Activated naive CD8-positive, alpha-beta T cell treated with anti-CD3 and anti-CD28 coated beads, Interleukin-2, amount 50 U/mL, for 24 hours (primary cell): ENCODE measurements at regions not wholly inside any gene's neighbourhood (a gene's known extent, or its start where the extent isn't known, plus 50 kb on each side); places are given as distances from the start of the nearest gene placed in this dataset.

ENCODE experiments used
- ATAC-seq: fragments of 150-1000 bp; cut with Tn5 transposase; one replicate; pipeline ENCODE4 v1.10.0; 2021
- DNase-seq: peaks from one replicate; pipeline ENCODE4 v3.0.0; 2021
- H3K27ac Mint-ChIP-seq: one replicate; pipeline ENCODE4 v1.8.0; 2021; ENCODE audit warnings: mild to moderate bottlenecking, mixed read lengths
- H3K27me3 Mint-ChIP-seq: one replicate; pipeline ENCODE4 v1.8.0; 2021; ENCODE audit warnings: mixed read lengths
- H3K36me3 Mint-ChIP-seq: one replicate; pipeline ENCODE4 v1.8.0; 2021; ENCODE audit warnings: low read depth, mixed read lengths
- H3K4me1 Mint-ChIP-seq: one replicate; pipeline ENCODE4 v1.8.0; 2021; ENCODE audit warnings: mixed read lengths
- H3K4me3 Mint-ChIP-seq: one replicate; pipeline ENCODE4 v1.8.0; 2021; ENCODE audit warnings: mild to moderate bottlenecking, moderate library complexity, mixed read lengths
- H3K9me3 Mint-ChIP-seq: one replicate; pipeline ENCODE4 v1.8.0; 2021; ENCODE audit warnings: mixed read lengths

- no peaks in the 10 kb centered on the region for H3K36me3 Mint-ChIP-seq
- no peaks in the 10 kb centered on the region for H3K9me3 Mint-ChIP-seq
- no peak overlapping the region for H3K27ac Mint-ChIP-seq
- ATAC-seq = no peak
- H3K4me1 Mint-ChIP-seq = peaks cover 6% of the 10 kb centered on the region
- no peaks in the 10 kb centered on the region for H3K27me3 Mint-ChIP-seq
- no peak for DNase-seq
- H3K4me3 Mint-ChIP-seq = no peak overlapping the region
Measured at GRCh38 chr9:129379181-129379836, 201.2 kb upstream of the IER5L start.

- H3K4me1 Mint-ChIP-seq = no peaks in the 10 kb centered on the region
- H3K36me3 Mint-ChIP-seq = no peaks in the 10 kb centered on the region
- no peak overlapping the region for H3K4me3 Mint-ChIP-seq
- no peak for ATAC-seq
- DNase-seq = no peak
- H3K27ac Mint-ChIP-seq = no peak overlapping the region
- H3K9me3 Mint-ChIP-seq = no peaks in the 10 kb centered on the region
- H3K27me3 Mint-ChIP-seq = no peaks in the 10 kb centered on the region
Measured at GRCh38 chr9:129377931-129378661, 200.0 kb upstream of the IER5L start.

- Mint-ChIP-seq H3K4me1 (no peaks in the 10 kb centered on the region), H3K9me3 (no peaks in the 10 kb centered on the region), H3K27ac (no peak overlapping the region), H3K4me3 (no peak overlapping the region), H3K27me3 (no peaks in the 10 kb centered on the region), H3K36me3 (no peaks in the 10 kb centered on the region)
- ATAC-seq (no peak), DNase-seq (no peak)
Measured at GRCh38 chr9:129377181-129377580, 199.1 kb upstream of the IER5L start.

- no peak for ATAC-seq
- H3K27ac Mint-ChIP-seq = no peak overlapping the region
Measured at GRCh38 chr9:129375845-129376244, 197.8 kb upstream of the IER5L start.

GRCh38 chr9:129374651-129375050 lies 196.6 kb upstream of the IER5L start:
- H3K27ac Mint-ChIP-seq = no peak overlapping the region
- no peaks in the 10 kb centered on the region for H3K4me1 Mint-ChIP-seq
- H3K27me3 Mint-ChIP-seq = no peaks in the 10 kb centered on the region
- H3K9me3 Mint-ChIP-seq = peaks cover 9% of the 10 kb centered on the region
- DNase-seq (no peak), ATAC-seq (no peak)
- no peaks in the 10 kb centered on the region for H3K36me3 Mint-ChIP-seq
- no peak overlapping the region for H3K4me3 Mint-ChIP-seq

More at GRCh38 chr9:129375845-129376244, 197.8 kb upstream of the IER5L start:
- no peak overlapping the region for H3K4me3 Mint-ChIP-seq
- H3K9me3 Mint-ChIP-seq = no peaks in the 10 kb centered on the region
- no peaks in the 10 kb centered on the region for H3K4me1 Mint-ChIP-seq
- H3K36me3 Mint-ChIP-seq = no peaks in the 10 kb centered on the region
- no peak for DNase-seq
- H3K27me3 Mint-ChIP-seq = no peaks in the 10 kb centered on the region

- DNase-seq = no peak
- no peaks in the 10 kb centered on the region for H3K36me3 Mint-ChIP-seq
- no peaks in the 10 kb centered on the region for H3K4me1 Mint-ChIP-seq
- H3K27me3 Mint-ChIP-seq = no peaks in the 10 kb centered on the region
- H3K27ac Mint-ChIP-seq = no peak overlapping the region
- no peak for ATAC-seq
- H3K9me3 Mint-ChIP-seq = peaks cover 9% of the 10 kb centered on the region
- H3K4me3 Mint-ChIP-seq = no peak overlapping the region
Measured at GRCh38 chr9:129374231-129374630, 196.2 kb upstream of the IER5L start.

- Mint-ChIP-seq H3K4me3 (no peak overlapping the region), H3K4me1 (no peaks in the 10 kb centered on the region), H3K36me3 (no peaks in the 10 kb centered on the region), H3K27ac (no peak overlapping the region), H3K9me3 (peaks cover 9% of the 10 kb centered on the region), H3K27me3 (no peaks in the 10 kb centered on the region)
- DNase-seq (no peak), ATAC-seq (no peak)
Measured at GRCh38 chr9:129373361-129373760, 195.3 kb upstream of the IER5L start.

GRCh38 chr9:129370770-129371169 lies 192.7 kb upstream of the IER5L start:
- peaks cover 9% of the 10 kb centered on the region for H3K9me3 Mint-ChIP-seq
- DNase-seq = no peak
- H3K4me3 Mint-ChIP-seq = no peak overlapping the region
- H3K36me3 Mint-ChIP-seq = no peaks in the 10 kb centered on the region
- ATAC-seq = no peak
- no peak overlapping the region for H3K27ac Mint-ChIP-seq
- H3K27me3 Mint-ChIP-seq = no peaks in the 10 kb centered on the region
- H3K4me1 Mint-ChIP-seq = no peaks in the 10 kb centered on the region

GRCh38 chr9:129368444-129368978 lies 190.4 kb upstream of the IER5L start:
- H3K4me3 Mint-ChIP-seq = no peak overlapping the region
- no peak for DNase-seq
- no peak for ATAC-seq
- H3K27me3 Mint-ChIP-seq = no peaks in the 10 kb centered on the region
- peaks cover 9% of the 10 kb centered on the region for H3K9me3 Mint-ChIP-seq
- H3K4me1 Mint-ChIP-seq = no peaks in the 10 kb centered on the region
- no peaks in the 10 kb centered on the region for H3K36me3 Mint-ChIP-seq
- no peak overlapping the region for H3K27ac Mint-ChIP-seq

- Mint-ChIP-seq H3K4me3 (no peak overlapping the region), H3K4me1 (no peaks in the 10 kb centered on the region), H3K27me3 (no peaks in the 10 kb centered on the region), H3K36me3 (no peaks in the 10 kb centered on the region), H3K27ac (no peak overlapping the region), H3K9me3 (peaks cover 9% of the 10 kb centered on the region)
- ATAC-seq (no peak), DNase-seq (no peak)
Measured at GRCh38 chr9:129367287-129367686, 189.2 kb upstream of the IER5L start.

- Mint-ChIP-seq H3K9me3 (peaks cover 3% of the 10 kb centered on the region), H3K4me3 (no peak overlapping the region), H3K27ac (no peak overlapping the region), H3K27me3 (no peaks in the 10 kb centered on the region), H3K4me1 (no peaks in the 10 kb centered on the region), H3K36me3 (no peaks in the 10 kb centered on the region)
- DNase-seq (no peak), ATAC-seq (no peak)
Measured at GRCh38 chr9:129365196-129365595, 187.1 kb upstream of the IER5L start.

GRCh38 chr9:129363216-129363873 lies 185.3 kb upstream of the IER5L start:
- ATAC-seq = no peak
- no peaks in the 10 kb centered on the region for H3K27me3 Mint-ChIP-seq
- no peak for DNase-seq
- no peak overlapping the region for H3K4me3 Mint-ChIP-seq
- H3K36me3 Mint-ChIP-seq = no peaks in the 10 kb centered on the region
- H3K9me3 Mint-ChIP-seq = no peaks in the 10 kb centered on the region
- no peak overlapping the region for H3K27ac Mint-ChIP-seq
- H3K4me1 Mint-ChIP-seq = no peaks in the 10 kb centered on the region

GRCh38 chr9:129362287-129363000 lies 184.4 kb upstream of the IER5L start:
- no peak for ATAC-seq
- DNase-seq = no peak

GRCh38 chr9:129361196-129361595 lies 183.1 kb upstream of the IER5L start:
- H3K36me3 Mint-ChIP-seq = no peaks in the 10 kb centered on the region
- no peaks in the 10 kb centered on the region for H3K9me3 Mint-ChIP-seq
- H3K27me3 Mint-ChIP-seq = no peaks in the 10 kb centered on the region
- DNase-seq = no peak
- H3K4me1 Mint-ChIP-seq = no peaks in the 10 kb centered on the region
- no peak overlapping the region for H3K27ac Mint-ChIP-seq
- H3K4me3 Mint-ChIP-seq = no peak overlapping the region
- ATAC-seq = no peak

More at GRCh38 chr9:129362287-129363000, 184.4 kb upstream of the IER5L start:
- no peak overlapping the region for H3K4me3 Mint-ChIP-seq
- H3K9me3 Mint-ChIP-seq = no peaks in the 10 kb centered on the region
- H3K27me3 Mint-ChIP-seq = no peaks in the 10 kb centered on the region
- H3K27ac Mint-ChIP-seq = no peak overlapping the region
- H3K4me1 Mint-ChIP-seq = no peaks in the 10 kb centered on the region
- no peaks in the 10 kb centered on the region for H3K36me3 Mint-ChIP-seq
